H1 (cell line): ENCODE measurements at regions not wholly inside any gene's neighbourhood (a gene's known extent, or its start where the extent isn't known, plus 50 kb on each side); places are given as distances from the start of the nearest gene placed in this dataset.

Source experiments
- CTCF ChIA-PET: fragments of 300-600 bp; sonication (Branson Sonifier 250); formaldehyde crosslinking; loops from one replicate; lab custom pipeline; 2021; ENCODE audit not compliant: partially characterized antibody; lab: Charles Lee
- POLR2A ChIA-PET: fragments of 300-600 bp; sonication (Branson Sonifier 250); formaldehyde crosslinking; loops from one replicate; lab custom pipeline; 2021; ENCODE audit warnings: inconsistent platforms; ENCODE audit not compliant: partially characterized antibody; lab: Charles Lee
- DNase-seq, 2 experiments: peaks; one replicate each; pipeline versions ENCODE4 v3.0.0 to v3.0.0-alpha.2; 2010 to 2022; ENCODE audit warnings: low spot score in 2 of 2, low read depth in 1 of 2, mixed read lengths in 1 of 2
- FAIRE-seq: peaks from 2 replicates; lab custom pipeline; 2011; peaks lifted over from hg19 to GRCh38; lab: Jason Lieb, UNC
- H2AFZ ChIP-seq: 2 replicates; pipeline ENCODE4 v1.8.1; 2012; ENCODE audit warnings: low read length, inconsistent platforms
- H2AK5ac ChIP-seq: 2 replicates; pipeline ENCODE4 v1.6.1; 2013; ENCODE audit warnings: low read depth, low read length
- H2BK120ac ChIP-seq: replicated peaks from 2 replicates; pipeline ENCODE3; 2013; ENCODE audit warnings: low read depth, low read length, inconsistent platforms
- H2BK12ac ChIP-seq: 2 replicates; pipeline ENCODE4 v1.6.1; 2013; ENCODE audit warnings: low read depth, low read length
- H2BK15ac ChIP-seq: 2 replicates; pipeline ENCODE4 v1.6.1; 2013; ENCODE audit warnings: low read length
- H2BK20ac ChIP-seq: 2 replicates; pipeline ENCODE4 v1.6.1; 2013; ENCODE audit warnings: low read length
- H2BK5ac ChIP-seq: 2 replicates; pipeline ENCODE4 v1.6.1; 2013; ENCODE audit warnings: low read depth, low read length
- H3K14ac ChIP-seq: 2 replicates; pipeline ENCODE4 v1.6.1; 2013; ENCODE audit warnings: inconsistent platforms; ENCODE audit not compliant: insufficient read length
- H3K18ac ChIP-seq: 2 replicates; pipeline ENCODE4 v1.6.1; 2013; ENCODE audit warnings: low read length; ENCODE audit errors: extremely low read depth
- H3K23ac ChIP-seq: 2 replicates; pipeline ENCODE4 v1.6.1; 2013; ENCODE audit warnings: inconsistent platforms; ENCODE audit not compliant: insufficient read length
- H3K23me2 ChIP-seq: 2 replicates; pipeline ENCODE4 v1.6.1; 2013; ENCODE audit warnings: low read depth, low read length
- H3K27ac ChIP-seq: 2 replicates; pipeline ENCODE4 v1.6.1; 2011; ENCODE audit warnings: low read depth, low read length, inconsistent platforms
- H3K27me3 ChIP-seq, 4 experiments: replicated peaks in 1 of 4; 1 replicate in 1 of 4; 2 replicates in 3 of 4; pipeline versions ENCODE4 v1.6.1 to v1.8.1; 2011 to 2013; ENCODE audit warnings: low read length in 3 of 4, mild to moderate bottlenecking in 3 of 4, inconsistent platforms in 2 of 4, mixed read lengths in 2 of 4, moderate library complexity in 1 of 4; ENCODE audit not compliant: control insufficient read depth in 3 of 4, insufficient read depth in 3 of 4; ENCODE audit errors: extremely low read depth in 1 of 4
- H3K36me3 ChIP-seq, 4 experiments: 2 replicates each; pipeline versions ENCODE4 v1.6.1 to v1.8.1; 2011 to 2013; ENCODE audit warnings: mild to moderate bottlenecking in 4 of 4, low read length in 3 of 4, moderate library complexity in 2 of 4, control low read depth in 1 of 4, inconsistent platforms in 1 of 4; ENCODE audit not compliant: insufficient read depth in 4 of 4, control insufficient read depth in 2 of 4
- H3K4ac ChIP-seq: replicated peaks from 2 replicates; pipeline ENCODE3; 2013; ENCODE audit warnings: low read length, low read depth, mixed read lengths, inconsistent platforms; ENCODE audit not compliant: insufficient read length
- H3K4me1 ChIP-seq, 4 experiments: replicated peaks in 1 of 4; 1 replicate in 1 of 4; 2 replicates in 3 of 4; pipeline versions ENCODE4 v1.6.1 to v1.8.1; 2011 to 2013; ENCODE audit warnings: low read length in 3 of 4, inconsistent platforms in 2 of 4, mixed read lengths in 1 of 4; ENCODE audit not compliant: insufficient read depth in 4 of 4, control insufficient read depth in 3 of 4
- H3K4me2 ChIP-seq, 2 experiments: 2 replicates each; pipeline versions ENCODE4 v1.6.1 to v1.8.1; 2011 to 2013; ENCODE audit warnings: low read depth in 2 of 2, low read length in 2 of 2, control low read depth in 1 of 2, inconsistent platforms in 1 of 2, mild to moderate bottlenecking in 1 of 2; ENCODE audit not compliant: insufficient read depth in 1 of 2
- H3K4me3 ChIP-seq, 4 experiments: fragments of 200-600, 300-600 bp in 1 of 4; sonication (generic), shearing (Covaris generic), sonication (Bioruptor Twin) in 1 of 4; 2 replicates each; pipeline versions ENCODE4 v1.5.1 to v1.8.1; 2011 to 2016; ENCODE audit warnings: low read length in 4 of 4, low read depth in 3 of 4, control low read depth in 2 of 4, inconsistent platforms in 2 of 4, mild to moderate bottlenecking in 2 of 4, mixed read lengths in 1 of 4, moderate library complexity in 1 of 4; ENCODE audit not compliant: insufficient read depth in 2 of 4; ENCODE audit errors: extremely low read depth in 1 of 4
- H3K56ac ChIP-seq: replicated peaks from 2 replicates; pipeline ENCODE3; 2013; ENCODE audit warnings: low read depth, mild to moderate bottlenecking, mixed read lengths, low read length, inconsistent platforms; ENCODE audit not compliant: insufficient read length
- H3K79me1 ChIP-seq: 2 replicates; pipeline ENCODE4 v1.6.1; 2013; ENCODE audit warnings: low read depth, low read length, control low read depth
- H3K79me2 ChIP-seq, 2 experiments: 2 replicates each; pipeline versions ENCODE4 v1.6.1 to v1.8.1; 2012 to 2013; ENCODE audit warnings: low read length in 2 of 2, mild to moderate bottlenecking in 2 of 2, inconsistent platforms in 1 of 2; ENCODE audit not compliant: insufficient read depth in 2 of 2, control insufficient read depth in 1 of 2
- H3K9ac ChIP-seq, 4 experiments: replicated peaks in 1 of 4; 1 replicate in 1 of 4; 2 replicates in 3 of 4; pipeline versions ENCODE4 v1.6.1 to v1.8.1; 2011 to 2013; ENCODE audit warnings: low read depth in 3 of 4, low read length in 3 of 4, control low read depth in 2 of 4, mild to moderate bottlenecking in 2 of 4, moderate library complexity in 2 of 4, inconsistent platforms in 1 of 4; ENCODE audit errors: extremely low read depth in 1 of 4
- H3K9me3 ChIP-seq, 2 experiments: 2 replicates each; pipeline versions ENCODE4 v1.6.1 to v1.8.1; 2012 to 2013; ENCODE audit warnings: mild to moderate bottlenecking in 2 of 2, moderate library complexity in 2 of 2, control low read depth in 1 of 2, inconsistent platforms in 1 of 2, low read depth in 1 of 2, low read length in 1 of 2, mixed read lengths in 1 of 2; ENCODE audit not compliant: insufficient read depth in 2 of 2
- H4K20me1 ChIP-seq, 2 experiments: replicated peaks in 1 of 2; 2 replicates each; pipeline versions ENCODE3 to v1.8.1; 2011 to 2013; ENCODE audit warnings: inconsistent platforms in 2 of 2, low read length in 2 of 2, mild to moderate bottlenecking in 1 of 2; ENCODE audit not compliant: insufficient read depth in 2 of 2, control insufficient read depth in 1 of 2
- H4K5ac ChIP-seq: 2 replicates; pipeline ENCODE4 v1.6.1; 2013; ENCODE audit warnings: low read length, low read depth, mixed read lengths, inconsistent platforms; ENCODE audit not compliant: insufficient read length
- H4K8ac ChIP-seq: 2 replicates; pipeline ENCODE4 v1.8.0; 2013; ENCODE audit warnings: mild to moderate bottlenecking, moderate library complexity, low read length, inconsistent platforms; ENCODE audit not compliant: insufficient read depth; ENCODE audit errors: extremely low read depth
- H4K91ac ChIP-seq: replicated peaks from 2 replicates; pipeline ENCODE3; 2013; ENCODE audit warnings: low read length, mixed read lengths, inconsistent platforms; ENCODE audit not compliant: insufficient read length
- ATF2 ChIP-seq: IDR thresholded peaks from 2 replicates; pipeline ENCODE4 v1.6.1; 2012; ENCODE audit warnings: low read length, inconsistent platforms
- CBX5 ChIP-seq: fragments of 300-800, 300-1000 bp; sonication (generic); IDR thresholded peaks from 2 replicates; pipeline ENCODE4 v1.7.1; 2016; ENCODE audit warnings: antibody characterized with exemption, low read length, low read depth
- EGR1 ChIP-seq: IDR thresholded peaks from 2 replicates; pipeline ENCODE4 v1.6.1; 2011; ENCODE audit warnings: low read depth, low read length, borderline replicate concordance
- FOSL1 ChIP-seq: IDR thresholded peaks from 2 replicates; pipeline ENCODE4 v1.6.1; 2011; ENCODE audit warnings: mild to moderate bottlenecking, low read depth, low read length, moderate library complexity; ENCODE audit not compliant: insufficient read depth
- GABPA ChIP-seq: IDR thresholded peaks from 2 replicates; pipeline ENCODE4 v1.6.1; 2011; ENCODE audit warnings: mild to moderate bottlenecking, low read length, moderate library complexity, borderline replicate concordance; ENCODE audit not compliant: insufficient read depth
- GTF2F1 ChIP-seq: IDR thresholded peaks from 2 replicates; pipeline ENCODE4 v1.6.1; 2012; ENCODE audit warnings: low read depth, low read length, improper control_type of control experiment, borderline replicate concordance
- HDAC2 ChIP-seq, 2 experiments: fragments of 300-600 bp in 1 of 2; sonication (generic) in 1 of 2; IDR thresholded peaks; 2 replicates each; pipeline ENCODE4 v1.6.1; 2011 to 2012; ENCODE audit warnings: low read depth in 2 of 2, low read length in 2 of 2, mild to moderate bottlenecking in 2 of 2, moderate library complexity in 2 of 2, borderline replicate concordance in 1 of 2, inconsistent platforms in 1 of 2
- KDM4A ChIP-seq: IDR thresholded peaks from one replicate; pipeline ENCODE4 v1.7.1; 2012; ENCODE audit warnings: low read depth, mild to moderate bottlenecking, moderate library complexity, low read length, inconsistent platforms; ENCODE audit not compliant: severe bottlenecking
- SIRT6 ChIP-seq: IDR thresholded peaks from one replicate; pipeline ENCODE4 v1.7.1; 2012; ENCODE audit warnings: low read length, inconsistent platforms
- SP2 ChIP-seq: IDR thresholded peaks from 2 replicates; pipeline ENCODE4 v1.6.1; 2012; ENCODE audit warnings: mild to moderate bottlenecking, low read length, inconsistent platforms
- SUZ12 ChIP-seq: fragments of 200-600 bp; sonication (generic); IDR thresholded peaks from 2 replicates; pipeline ENCODE4 v1.6.1; 2012; ENCODE audit warnings: mild to moderate bottlenecking, inconsistent platforms, low read length, moderate library complexity, mixed read lengths
- WGBS, 2 experiments: shearing (Covaris generic) in 1 of 2; methylation state at CpG; one replicate each; pipeline versions ENCODE4 v1.1.6 to v1.1.7; 2013 to 2015; ENCODE audit warnings: low lambda C conversion rate in 2 of 2, mixed read lengths in 2 of 2, inconsistent platforms in 1 of 2, low coverage in 1 of 2, missing lambda C conversion rate in 1 of 2; ENCODE audit not compliant: insufficient replicate concordance in 2 of 2, insufficient coverage in 1 of 2, insufficient read length in 1 of 2; ENCODE audit errors: extremely low coverage in 1 of 2, missing lambda C conversion rate in 1 of 2; 5-methylcytosine and 5-hydroxymethylcytosine counted together
- TF ChIP-seq, protein P1 (sequence below): IDR thresholded peaks from 2 replicates; pipeline ENCODE4 v1.6.1; 2011; ENCODE audit warnings: low read depth, mild to moderate bottlenecking, low read length; ENCODE audit not compliant: insufficient read depth

DNA sequence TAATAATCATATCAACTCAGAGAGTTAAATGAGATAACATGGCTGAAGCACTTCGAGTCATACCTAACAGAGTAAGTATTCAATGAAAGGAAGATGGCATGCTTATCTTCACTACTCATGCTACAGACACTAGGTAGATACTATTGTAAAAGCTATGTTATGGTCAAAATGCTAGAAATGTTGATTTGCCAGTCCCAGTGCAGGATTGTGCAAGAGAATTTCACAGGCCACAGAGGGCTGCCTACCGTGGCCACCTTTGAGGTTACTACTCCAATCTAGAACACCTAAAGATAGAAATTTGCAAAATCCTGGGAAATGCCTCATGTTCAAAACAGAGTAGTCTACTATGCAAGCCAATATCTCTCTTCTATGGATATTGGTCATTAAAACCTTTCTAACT lies 75.3 kb upstream of the PLEKHG7 start:
- H3K4ac ChIP-seq, result no peak overlapping the region
- H3K27me3 ChIP-seq, result no peaks in the 10 kb centered on the region
- H4K5ac ChIP-seq, result no peak overlapping the region
- H4K8ac ChIP-seq, result no peak overlapping the region
- no peak overlapping the region for H2BK12ac ChIP-seq
- no peak overlapping the region for H3K27ac ChIP-seq
- no peak overlapping the region for H2AFZ ChIP-seq
- no peaks in the 10 kb centered on the region for H3K4me1 ChIP-seq
- no peak overlapping the region for H2BK15ac ChIP-seq
- no peak overlapping the region for H3K4me2 ChIP-seq
- no peak overlapping the region for H3K56ac ChIP-seq
- H3K9ac ChIP-seq, result no peak overlapping the region
- ChIA-PET CTCF (no interaction called here), POLR2A (no interaction called here)
- H3K79me1 ChIP-seq, result no peaks in the 10 kb centered on the region
- H2BK5ac ChIP-seq, result no peak overlapping the region
- no peaks in the 10 kb centered on the region for H3K36me3 ChIP-seq
- H2AK5ac ChIP-seq, result no peak overlapping the region
- H3K23me2 ChIP-seq, result no peaks in the 10 kb centered on the region
- no peak overlapping the region for H2BK20ac ChIP-seq
- H2BK120ac ChIP-seq, result no peak overlapping the region
- H3K23ac ChIP-seq, result no peak overlapping the region
- WGBS, 2 experiments, result 84% methylated on average over 2 of the region's 2 CpGs; no CpG with 5 or more reads in 1 of the 2 experiments
- H3K4me3 ChIP-seq, result no peak overlapping the region
- H4K91ac ChIP-seq, result no peak overlapping the region
- no peaks in the 10 kb centered on the region for H3K79me2 ChIP-seq
- H3K14ac ChIP-seq, result no peak overlapping the region
- no peak overlapping the region for H3K18ac ChIP-seq
- no peaks in the 10 kb centered on the region for H4K20me1 ChIP-seq
- H3K9me3 ChIP-seq, result no peaks in the 10 kb centered on the region
- FAIRE-seq (no peak), DNase-seq (no peak)
- TF ChIP-seq GABPA (no peak), SP2 (no peak), EGR1 (no peak), KDM4A (no peak), GTF2F1 (no peak), ATF2 (no peak), FOSL1 (no peak), CBX5 (no peak), HDAC2 (IDR thresholded peaks at IDR 0.05; ENCODE audit: borderline replicate concordance in 1 of 2, low read depth in 2 of 2, low read length in 2 of 2) (no peak), SIRT6 (no peak), SUZ12 (no peak)
- TF ChIP-seq, protein P1, sequence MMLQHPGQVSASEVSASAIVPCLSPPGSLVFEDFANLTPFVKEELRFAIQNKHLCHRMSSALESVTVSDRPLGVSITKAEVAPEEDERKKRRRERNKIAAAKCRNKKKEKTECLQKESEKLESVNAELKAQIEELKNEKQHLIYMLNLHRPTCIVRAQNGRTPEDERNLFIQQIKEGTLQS, result no peak
